Keratinocyte (primary cell): ENCODE measurements at regions not wholly inside any gene's neighbourhood (a gene's known extent, or its start where the extent isn't known, plus 50 kb on each side); places are given as distances from the start of the nearest gene placed in this dataset.

Source experiments
- DNase-seq: peaks from one replicate; pipeline ENCODE4 v3.0.0-alpha.2; 2011; ENCODE audit warnings: low read depth, missing footprints, low spot score
- FAIRE-seq: peaks from 2 replicates; lab custom pipeline; 2011; peaks lifted over from hg19 to GRCh38; lab: Jason Lieb, UNC
- H2AFZ ChIP-seq: 2 replicates; pipeline ENCODE4 v1.6.0; 2012; ENCODE audit warnings: low read length, control low read depth, inconsistent platforms; ENCODE audit not compliant: control insufficient read depth
- H3K27ac ChIP-seq: 2 replicates; pipeline ENCODE4 v1.5.1; 2011; ENCODE audit warnings: low read length; ENCODE audit not compliant: control insufficient read depth, insufficient read depth
- H3K27me3 ChIP-seq: 3 replicates; pipeline ENCODE4 v1.6.0; 2011; ENCODE audit warnings: low read length; ENCODE audit not compliant: control insufficient read depth, insufficient read depth; ENCODE audit errors: extremely low read depth
- H3K36me3 ChIP-seq, 2 experiments: 2 replicates in 1 of 2; 3 replicates in 1 of 2; pipeline ENCODE4 v1.5.1; 2011; ENCODE audit warnings: low read length in 2 of 2, mild to moderate bottlenecking in 1 of 2; ENCODE audit not compliant: control insufficient read depth in 2 of 2, insufficient read depth in 2 of 2; ENCODE audit errors: extremely low read depth in 1 of 2
- H3K4me1 ChIP-seq: 3 replicates; pipeline ENCODE4 v1.5.1; 2011; ENCODE audit warnings: low read length; ENCODE audit not compliant: control insufficient read depth, insufficient read depth; ENCODE audit errors: extremely low read depth
- H3K4me2 ChIP-seq: 3 replicates; pipeline ENCODE4 v1.6.0; 2011; ENCODE audit warnings: low read depth, low read length; ENCODE audit not compliant: control insufficient read depth, insufficient read depth; ENCODE audit errors: extremely low read depth
- H3K4me3 ChIP-seq, 3 experiments: fragments of 200-600 bp in 1 of 3; sonication (generic) in 1 of 3; 2 replicates in 2 of 3; 3 replicates in 1 of 3; pipeline ENCODE4 v1.5.1; 2011 to 2016; ENCODE audit warnings: low read length in 3 of 3, mild to moderate bottlenecking in 3 of 3, control low read depth in 2 of 3, inconsistent platforms in 1 of 3, low read depth in 1 of 3, mixed read lengths in 1 of 3, mixed run types in 1 of 3, moderate library complexity in 1 of 3; ENCODE audit not compliant: control insufficient read depth in 2 of 3, insufficient read depth in 2 of 3; ENCODE audit errors: extremely low read depth in 1 of 3
- H3K79me2 ChIP-seq: 2 replicates; pipeline ENCODE4 v1.6.0; 2012; ENCODE audit warnings: low read length; ENCODE audit not compliant: control insufficient read depth, insufficient read depth
- H3K9ac ChIP-seq: 3 replicates; pipeline ENCODE4 v1.6.0; 2011; ENCODE audit warnings: low read length; ENCODE audit not compliant: control insufficient read depth, insufficient read depth; ENCODE audit errors: extremely low read depth
- H3K9me1 ChIP-seq: 3 replicates; pipeline ENCODE4 v1.6.0; 2011; ENCODE audit warnings: low read length; ENCODE audit not compliant: control insufficient read depth, insufficient read depth; ENCODE audit errors: extremely low read depth
- H3K9me3 ChIP-seq: 2 replicates; pipeline ENCODE4 v1.5.1; 2012; ENCODE audit warnings: low read depth, low read length; ENCODE audit not compliant: control insufficient read depth
- H4K20me1 ChIP-seq: 3 replicates; pipeline ENCODE4 v1.6.0; 2011; ENCODE audit warnings: low read length; ENCODE audit not compliant: control insufficient read depth, insufficient read depth; ENCODE audit errors: extremely low read depth
- EZH2 ChIP-seq: IDR thresholded peaks from one replicate; pipeline ENCODE4 v1.6.1; 2012; ENCODE audit warnings: inconsistent platforms, mild to moderate bottlenecking, low read length, moderate library complexity
- dilution Hi-C: fragments of 300-500 bp; cut with MboI; formaldehyde crosslinking; loops from one replicate; pipeline ENCODE4 v1.7.0; 2020; ENCODE audit warnings: low sequenced_read_pairs; ENCODE audit not compliant: extremely low pct_ligation_motif_present
- TF ChIP-seq, protein P1 (sequence below), 3 experiments: IDR thresholded peaks in 1 of 3; conservative IDR thresholded peaks in 1 of 3; optimal IDR thresholded peaks in 1 of 3; 2 replicates in 2 of 3; 3 replicates in 1 of 3; pipeline versions ENCODE3 to v1.5.1; 2011; ENCODE audit warnings: low read length in 3 of 3, mild to moderate bottlenecking in 3 of 3, moderate library complexity in 2 of 3, control low read depth in 1 of 3, inconsistent platforms in 1 of 3; ENCODE audit not compliant: insufficient read depth in 2 of 3; ENCODE audit errors: extremely low read depth in 1 of 3

DNA sequence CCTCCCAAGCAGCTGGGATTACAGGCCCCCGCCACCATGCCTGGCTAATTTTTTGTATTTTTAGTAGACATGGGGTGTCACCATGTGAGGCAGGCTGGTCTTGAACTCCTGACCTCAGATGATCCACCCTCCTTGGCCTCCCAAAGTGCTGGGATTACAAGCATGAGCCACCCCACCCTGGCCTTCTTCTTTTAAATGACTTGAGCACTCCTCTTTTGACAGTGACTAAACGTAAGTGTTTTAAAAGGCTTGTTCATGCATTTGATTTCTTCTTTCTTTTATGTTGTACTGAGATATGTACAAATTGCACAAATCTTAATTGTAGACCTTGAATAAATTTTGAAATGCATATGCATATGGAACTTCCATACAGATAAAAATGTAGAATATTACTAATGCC is 337.9 kb downstream of the CETN3 start:
- Histone ChIP-seq H3K27ac (no peak overlapping the region), H4K20me1 (no peaks in the 10 kb centered on the region), H3K79me2 (no peaks in the 10 kb centered on the region), H3K9me3 (no peaks in the 10 kb centered on the region), H3K36me3 (no peaks in the 10 kb centered on the region), H3K4me2 (no peak overlapping the region), H3K27me3 (no peaks in the 10 kb centered on the region), H2AFZ (no peak overlapping the region), H3K9ac (no peak overlapping the region), H3K9me1 (no peaks in the 10 kb centered on the region), H3K4me3 (no peak overlapping the region), H3K4me1 (no peaks in the 10 kb centered on the region)
- no peak for DNase-seq
- no peak for TF ChIP-seq EZH2
- TF ChIP-seq, protein P1, sequence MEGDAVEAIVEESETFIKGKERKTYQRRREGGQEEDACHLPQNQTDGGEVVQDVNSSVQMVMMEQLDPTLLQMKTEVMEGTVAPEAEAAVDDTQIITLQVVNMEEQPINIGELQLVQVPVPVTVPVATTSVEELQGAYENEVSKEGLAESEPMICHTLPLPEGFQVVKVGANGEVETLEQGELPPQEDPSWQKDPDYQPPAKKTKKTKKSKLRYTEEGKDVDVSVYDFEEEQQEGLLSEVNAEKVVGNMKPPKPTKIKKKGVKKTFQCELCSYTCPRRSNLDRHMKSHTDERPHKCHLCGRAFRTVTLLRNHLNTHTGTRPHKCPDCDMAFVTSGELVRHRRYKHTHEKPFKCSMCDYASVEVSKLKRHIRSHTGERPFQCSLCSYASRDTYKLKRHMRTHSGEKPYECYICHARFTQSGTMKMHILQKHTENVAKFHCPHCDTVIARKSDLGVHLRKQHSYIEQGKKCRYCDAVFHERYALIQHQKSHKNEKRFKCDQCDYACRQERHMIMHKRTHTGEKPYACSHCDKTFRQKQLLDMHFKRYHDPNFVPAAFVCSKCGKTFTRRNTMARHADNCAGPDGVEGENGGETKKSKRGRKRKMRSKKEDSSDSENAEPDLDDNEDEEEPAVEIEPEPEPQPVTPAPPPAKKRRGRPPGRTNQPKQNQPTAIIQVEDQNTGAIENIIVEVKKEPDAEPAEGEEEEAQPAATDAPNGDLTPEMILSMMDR (optimal IDR thresholded peaks at IDR 0.05 in 1 of 3, IDR thresholded peaks at IDR 0.05 in 1 of 3, conservative IDR thresholded peaks at IDR 0.05 in 1 of 3; ENCODE audit: extremely low read depth in 1 of 3, insufficient read depth in 2 of 3, low read length in 3 of 3): no peak
- no peak for FAIRE-seq
- dilution Hi-C loops: no loop called here

DNA sequence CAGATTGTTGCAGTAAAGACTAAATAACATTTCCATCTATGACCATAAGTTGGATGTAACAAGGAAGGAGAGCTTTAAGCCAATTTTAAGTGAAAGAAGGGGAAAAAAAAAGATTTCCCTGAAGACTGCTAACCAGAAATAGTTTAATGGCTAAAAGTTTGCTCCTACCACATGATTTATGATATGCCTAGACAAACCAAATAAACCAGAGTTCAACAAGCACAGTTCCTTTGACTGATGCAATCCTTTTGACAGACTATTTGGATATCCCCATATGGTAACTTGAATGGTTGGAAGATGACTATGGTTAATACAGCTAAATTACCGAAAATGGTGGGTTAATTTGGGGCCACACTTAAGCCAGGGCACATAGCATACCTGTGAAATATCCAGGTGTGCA is 338.5 kb downstream of the CETN3 start:
- Histone ChIP-seq H2AFZ (no peak overlapping the region), H3K9ac (no peak overlapping the region), H3K27ac (no peak overlapping the region), H3K4me1 (no peaks in the 10 kb centered on the region), H3K36me3 (no peaks in the 10 kb centered on the region), H3K27me3 (no peaks in the 10 kb centered on the region), H3K4me2 (no peak overlapping the region), H3K9me1 (no peaks in the 10 kb centered on the region), H3K4me3 (no peak overlapping the region), H3K9me3 (no peaks in the 10 kb centered on the region), H4K20me1 (no peaks in the 10 kb centered on the region), H3K79me2 (no peaks in the 10 kb centered on the region)
- TF ChIP-seq, protein P1 (optimal IDR thresholded peaks at IDR 0.05 in 1 of 3, IDR thresholded peaks at IDR 0.05 in 1 of 3, conservative IDR thresholded peaks at IDR 0.05 in 1 of 3; ENCODE audit: extremely low read depth in 1 of 3, insufficient read depth in 2 of 3, low read length in 3 of 3): no peak
- dilution Hi-C loops: no loop called here
- no peak for DNase-seq
- no peak for FAIRE-seq
